Parathyroid adenoma (tissue), 2 donors: ENCODE measurements at regions not wholly inside any gene's neighbourhood (a gene's known extent, or its start where the extent isn't known, plus 50 kb on each side); places are given as distances from the start of the nearest gene placed in this dataset.

Experiments
- H2AFZ ChIP-seq: fragments of 300-600 bp; sonication (generic); one replicate; pipeline ENCODE4 v1.7.0; 2017; ENCODE audit warnings: antibody characterized with exemption, mild to moderate bottlenecking
- H3K27ac ChIP-seq: fragments of 300-600 bp; sonication (generic); one replicate; pipeline ENCODE4 v1.7.0; 2017
- H3K27me3 ChIP-seq: fragments of 300-600 bp; sonication (generic); one replicate; pipeline ENCODE4 v1.7.0; 2017; ENCODE audit warnings: low read length; ENCODE audit not compliant: control insufficient read depth, insufficient read depth
- H3K36me3 ChIP-seq: fragments of 300-600 bp; sonication (generic); one replicate; pipeline ENCODE4 v1.7.0; 2017; ENCODE audit warnings: low read length; ENCODE audit not compliant: control insufficient read depth, insufficient read depth
- H3K4me1 ChIP-seq: fragments of 300-600 bp; sonication (generic); one replicate; pipeline ENCODE4 v1.7.0; 2017; ENCODE audit warnings: control low read depth
- H3K4me2 ChIP-seq: fragments of 300-600 bp; sonication (generic); one replicate; pipeline ENCODE4 v1.7.0; 2017; ENCODE audit warnings: low read length
- H3K4me3 ChIP-seq: fragments of 300-600 bp; sonication (generic); one replicate; pipeline ENCODE4 v1.7.0; 2017; ENCODE audit warnings: low read depth, low read length
- H3K79me2 ChIP-seq: fragments of 300-600 bp; sonication (generic); one replicate; pipeline ENCODE4 v1.7.0; 2017; ENCODE audit warnings: control low read depth
- H3K9ac ChIP-seq: fragments of 300-600 bp; sonication (generic); one replicate; pipeline ENCODE4 v1.7.0; 2017; ENCODE audit warnings: mild to moderate bottlenecking
- H3K9me3 ChIP-seq: fragments of 300-600 bp; sonication (generic); one replicate; pipeline ENCODE4 v1.7.0; 2017; ENCODE audit warnings: low read length; ENCODE audit not compliant: control insufficient read depth
- TF ChIP-seq, protein P1 (sequence below): fragments of 300-600 bp; sonication (generic); IDR thresholded peaks from one replicate; pipeline ENCODE4 v1.7.0; 2017; ENCODE audit warnings: antibody characterized with exemption, mild to moderate bottlenecking
- donor health status: primary hyperparathyroidism.

DNA sequence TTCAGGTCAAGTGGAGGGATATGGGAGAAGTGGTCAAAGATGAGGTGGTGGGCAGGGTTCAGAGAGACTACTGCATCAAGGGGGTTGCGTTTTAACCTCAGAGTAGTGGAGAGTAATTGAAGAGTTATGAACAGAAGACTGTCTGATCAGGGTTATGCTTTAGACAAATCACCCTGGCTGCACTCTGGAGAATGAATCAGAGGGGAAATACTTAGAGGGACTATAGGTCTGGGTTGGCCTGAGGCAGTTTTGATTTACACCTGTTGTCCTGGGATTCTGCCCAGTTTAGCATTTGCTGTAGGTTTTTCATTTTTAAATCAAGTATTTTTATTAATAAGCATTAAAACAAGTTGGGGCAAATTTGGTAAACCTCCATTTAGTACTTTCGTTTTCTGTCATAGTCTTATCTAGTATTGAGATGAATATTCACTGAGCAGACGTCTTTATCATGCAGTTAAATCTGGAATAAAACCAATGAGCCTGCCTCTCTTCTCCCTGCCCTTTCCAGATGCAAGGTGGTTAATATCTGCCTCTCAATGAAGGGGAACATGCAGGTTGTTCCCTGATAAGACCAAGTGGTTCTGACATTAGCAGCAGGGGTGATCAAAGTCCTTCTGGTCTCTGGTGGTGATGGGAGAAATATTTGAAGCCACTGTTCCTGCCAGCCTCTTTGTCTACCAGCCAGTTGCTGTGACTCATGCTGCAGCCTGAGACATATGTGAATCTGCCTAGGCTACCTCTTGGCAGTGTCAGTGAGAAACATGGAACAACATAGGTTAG lies 116.0 kb upstream of the RPS6KA3 start:
- TF ChIP-seq, protein P1, sequence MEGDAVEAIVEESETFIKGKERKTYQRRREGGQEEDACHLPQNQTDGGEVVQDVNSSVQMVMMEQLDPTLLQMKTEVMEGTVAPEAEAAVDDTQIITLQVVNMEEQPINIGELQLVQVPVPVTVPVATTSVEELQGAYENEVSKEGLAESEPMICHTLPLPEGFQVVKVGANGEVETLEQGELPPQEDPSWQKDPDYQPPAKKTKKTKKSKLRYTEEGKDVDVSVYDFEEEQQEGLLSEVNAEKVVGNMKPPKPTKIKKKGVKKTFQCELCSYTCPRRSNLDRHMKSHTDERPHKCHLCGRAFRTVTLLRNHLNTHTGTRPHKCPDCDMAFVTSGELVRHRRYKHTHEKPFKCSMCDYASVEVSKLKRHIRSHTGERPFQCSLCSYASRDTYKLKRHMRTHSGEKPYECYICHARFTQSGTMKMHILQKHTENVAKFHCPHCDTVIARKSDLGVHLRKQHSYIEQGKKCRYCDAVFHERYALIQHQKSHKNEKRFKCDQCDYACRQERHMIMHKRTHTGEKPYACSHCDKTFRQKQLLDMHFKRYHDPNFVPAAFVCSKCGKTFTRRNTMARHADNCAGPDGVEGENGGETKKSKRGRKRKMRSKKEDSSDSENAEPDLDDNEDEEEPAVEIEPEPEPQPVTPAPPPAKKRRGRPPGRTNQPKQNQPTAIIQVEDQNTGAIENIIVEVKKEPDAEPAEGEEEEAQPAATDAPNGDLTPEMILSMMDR, result no peak
- Histone ChIP-seq H3K9me3 (no peaks in the 10 kb centered on the region), H3K79me2 (no peaks in the 10 kb centered on the region), H2AFZ (peak overlapping the region; percentile 17), H3K4me1 (peaks cover 10% of the 10 kb centered on the region), H3K4me2 (peak overlapping the region; percentile 35), H3K9ac (no peak overlapping the region), H3K27ac (peak overlapping the region; percentile 39), H3K27me3 (no peaks in the 10 kb centered on the region), H3K36me3 (no peaks in the 10 kb centered on the region), H3K4me3 (no peak overlapping the region)

DNA sequence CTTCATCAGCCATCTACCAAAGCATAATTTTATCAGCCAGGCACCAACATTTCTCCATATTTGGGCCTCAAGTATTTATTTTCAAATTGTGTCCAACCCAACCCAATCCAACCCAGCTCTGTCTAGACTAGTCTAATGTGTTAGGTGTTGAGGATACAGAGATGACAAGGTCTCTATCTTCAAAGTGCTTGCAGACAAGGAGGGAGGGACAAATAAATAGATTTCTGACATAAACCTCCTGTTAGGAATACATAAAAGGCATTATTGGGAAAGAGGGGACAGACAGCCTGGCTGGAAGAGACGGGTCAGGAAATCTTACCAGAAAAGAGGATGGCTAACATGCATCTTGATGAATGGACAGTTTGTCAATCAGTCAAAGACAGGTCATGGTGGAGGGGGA lies 115.4 kb upstream of the RPS6KA3 start:
- Histone ChIP-seq H3K9ac (no peak overlapping the region), H3K4me2 (peak overlapping the region; percentile 35), H2AFZ (peak overlapping the region; percentile 9), H3K4me1 (peaks cover 10% of the 10 kb centered on the region), H3K36me3 (no peaks in the 10 kb centered on the region), H3K9me3 (no peaks in the 10 kb centered on the region), H3K27me3 (no peaks in the 10 kb centered on the region), H3K4me3 (no peak overlapping the region), H3K79me2 (no peaks in the 10 kb centered on the region), H3K27ac (no peak overlapping the region)
- TF ChIP-seq, protein P1, result no peak

GRCh38 chrX:20378233-20378920 lies 111.7 kb upstream of the RPS6KA3 start:
- no peaks in the 10 kb centered on the region for H3K9me3 ChIP-seq
- TF ChIP-seq, protein P1, result no peak
- H3K27ac ChIP-seq, result no peak overlapping the region
- no peaks in the 10 kb centered on the region for H3K27me3 ChIP-seq
- no peaks in the 10 kb centered on the region for H3K36me3 ChIP-seq
- no peak overlapping the region for H2AFZ ChIP-seq
- H3K9ac ChIP-seq, result no peak overlapping the region
- H3K4me3 ChIP-seq, result no peak overlapping the region
- H3K79me2 ChIP-seq, result no peaks in the 10 kb centered on the region
- no peak overlapping the region for H3K4me2 ChIP-seq
- peaks cover 21% of the 10 kb centered on the region for H3K4me1 ChIP-seq

- Histone ChIP-seq H3K4me2 (peak overlapping the region; percentile 22), H3K36me3 (no peaks in the 10 kb centered on the region), H3K27ac (peak overlapping the region; percentile 77), H3K27me3 (no peaks in the 10 kb centered on the region), H2AFZ (peak overlapping the region; percentile 69), H3K79me2 (no peaks in the 10 kb centered on the region), H3K4me3 (no peak overlapping the region), H3K9ac (no peak overlapping the region), H3K9me3 (no peaks in the 10 kb centered on the region), H3K4me1 (peaks cover 14% of the 10 kb centered on the region)
- TF ChIP-seq, protein P1, result no peak
Measured at GRCh38 chrX:20374900-20375438, 108.3 kb upstream of the RPS6KA3 start.
